C4-2B (cell line): ENCODE measurements at regions not wholly inside any gene's neighbourhood (a gene's known extent, or its start where the extent isn't known, plus 50 kb on each side); places are given as distances from the start of the nearest gene placed in this dataset.
"Not testable (repeated sequence)": the region's sequence is repeated elsewhere in the genome, so short reads cannot be mapped to it uniquely, and the experiment has no call there.

Experiments
- CTCF ChIP-seq: fragments of 450-650 bp; conservative IDR thresholded peaks from 2 replicates; pipeline ENCODE4 v1.5.1; 2017; ENCODE audit warnings: mild to moderate bottlenecking
- ZFX ChIP-seq: fragments of 450-650 bp; IDR thresholded peaks from 2 replicates; pipeline ENCODE4 v1.6.1; 2017

- TF ChIP-seq CTCF, ZFX: not testable (repeated sequence)
Measured at GRCh38 chrX:92163035-92163434, 383.9 kb downstream of the PCDH11X start.
